ENCODE measurements at regions not wholly inside any gene's neighbourhood (a gene's known extent, or its start where the extent isn't known, plus 50 kb on each side); places are given as distances from the start of the nearest gene placed in this dataset.

DNA sequence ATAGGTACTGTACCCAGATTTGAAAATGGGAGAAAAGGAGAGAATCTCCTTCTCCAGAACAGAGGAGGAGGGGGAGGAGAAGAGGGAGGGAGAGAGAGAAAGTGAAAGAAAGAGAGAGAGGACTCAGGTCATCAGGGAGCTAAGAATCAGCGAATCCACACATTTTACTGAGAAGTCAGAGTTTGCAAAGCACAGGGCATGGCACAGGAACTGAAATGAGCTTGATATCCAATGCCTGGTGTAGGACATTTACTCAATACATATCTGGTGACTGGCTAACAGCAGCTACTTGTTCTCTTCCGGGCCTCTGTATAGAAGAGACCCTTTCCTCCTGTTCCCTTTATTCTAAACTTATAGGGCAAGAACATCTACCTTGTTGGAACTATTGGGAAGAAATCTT is 375.1 kb downstream of the KLF5 start:
- TF ChIP-seq, protein P1, sequence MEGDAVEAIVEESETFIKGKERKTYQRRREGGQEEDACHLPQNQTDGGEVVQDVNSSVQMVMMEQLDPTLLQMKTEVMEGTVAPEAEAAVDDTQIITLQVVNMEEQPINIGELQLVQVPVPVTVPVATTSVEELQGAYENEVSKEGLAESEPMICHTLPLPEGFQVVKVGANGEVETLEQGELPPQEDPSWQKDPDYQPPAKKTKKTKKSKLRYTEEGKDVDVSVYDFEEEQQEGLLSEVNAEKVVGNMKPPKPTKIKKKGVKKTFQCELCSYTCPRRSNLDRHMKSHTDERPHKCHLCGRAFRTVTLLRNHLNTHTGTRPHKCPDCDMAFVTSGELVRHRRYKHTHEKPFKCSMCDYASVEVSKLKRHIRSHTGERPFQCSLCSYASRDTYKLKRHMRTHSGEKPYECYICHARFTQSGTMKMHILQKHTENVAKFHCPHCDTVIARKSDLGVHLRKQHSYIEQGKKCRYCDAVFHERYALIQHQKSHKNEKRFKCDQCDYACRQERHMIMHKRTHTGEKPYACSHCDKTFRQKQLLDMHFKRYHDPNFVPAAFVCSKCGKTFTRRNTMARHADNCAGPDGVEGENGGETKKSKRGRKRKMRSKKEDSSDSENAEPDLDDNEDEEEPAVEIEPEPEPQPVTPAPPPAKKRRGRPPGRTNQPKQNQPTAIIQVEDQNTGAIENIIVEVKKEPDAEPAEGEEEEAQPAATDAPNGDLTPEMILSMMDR (IDR thresholded peaks at IDR 0.05): no peak
- no peak for TF ChIP-seq EP300 (IDR thresholded peaks at IDR 0.05)
